ENCODE measurements at regions not wholly inside any gene's neighbourhood (a gene's known extent, or its start where the extent isn't known, plus 50 kb on each side); places are given as distances from the start of the nearest gene placed in this dataset.

GRCh38 chr6:80477591-80477990 lies 371.1 kb downstream of the BCKDHB start:
- no peak for TF ChIP-seq Cebpa-rat (IDR thresholded peaks at IDR 0.05)
- Histone ChIP-seq H3K27me3 (no peaks in the 10 kb centered on the region), H3K4me1 (peaks cover 0 to 4% (median 0%) of the 10 kb centered on the region in 10 experiments; a peak in 1 of 20 replicates), H3K9me3 (replicated peaks in 1 of 11) (no peaks in the 10 kb centered on the region), H3K4me2 (no peak overlapping the region), H3K4me3 (no peak overlapping the region), H3K9ac (no peak overlapping the region), H4K20me1 (no peaks in the 10 kb centered on the region), H3K27ac (no peak overlapping the region), H3K36me3 (no peaks in the 10 kb centered on the region)

GRCh38 chr6:80472271-80472670 lies 365.8 kb downstream of the BCKDHB start:
- Histone ChIP-seq H3K4me2 (no peak overlapping the region), H3K27me3 (no peaks in the 10 kb centered on the region), H3K36me3 (no peaks in the 10 kb centered on the region), H3K9ac (no peak overlapping the region), H4K20me1 (no peaks in the 10 kb centered on the region), H3K4me3 (no peak overlapping the region), H3K4me1 (peaks cover 0 to 4% (median 0%) of the 10 kb centered on the region in 10 experiments; a peak in 1 of 20 replicates), H3K27ac (no peak overlapping the region), H3K9me3 (replicated peaks in 1 of 11) (no peaks in the 10 kb centered on the region)
- TF ChIP-seq Cebpa-rat (IDR thresholded peaks at IDR 0.05) = no peak

- H3K4me1 ChIP-seq = no peaks in the 10 kb centered on the region
- no peak for TF ChIP-seq Cebpa-rat (IDR thresholded peaks at IDR 0.05)
- H3K9ac ChIP-seq = no peak overlapping the region
- no peak overlapping the region for H3K27ac ChIP-seq
- no peaks in the 10 kb centered on the region for H3K9me3 ChIP-seq (replicated peaks in 1 of 11)
- no peaks in the 10 kb centered on the region for H3K36me3 ChIP-seq
- no peaks in the 10 kb centered on the region for H4K20me1 ChIP-seq
- H3K27me3 ChIP-seq = no peaks in the 10 kb centered on the region
- no peak overlapping the region for H3K4me2 ChIP-seq
- no peak overlapping the region for H3K4me3 ChIP-seq
Observed at GRCh38 chr6:80469977-80470376, 363.5 kb downstream of the BCKDHB start.

GRCh38 chr6:80468398-80468797 lies 361.9 kb downstream of the BCKDHB start:
- H4K20me1 ChIP-seq = no peaks in the 10 kb centered on the region

GRCh38 chr6:80467408-80467807 lies 360.9 kb downstream of the BCKDHB start:
- H3K4me2 ChIP-seq = no peak overlapping the region
- H3K4me1 ChIP-seq = no peaks in the 10 kb centered on the region
- no peak overlapping the region for H3K27ac ChIP-seq
- no peaks in the 10 kb centered on the region for H4K20me1 ChIP-seq
- H3K27me3 ChIP-seq = no peaks in the 10 kb centered on the region
- no peaks in the 10 kb centered on the region for H3K36me3 ChIP-seq
- H3K4me3 ChIP-seq = no peak overlapping the region
- no peak for TF ChIP-seq Cebpa-rat (IDR thresholded peaks at IDR 0.05)
- no peak overlapping the region for H3K9ac ChIP-seq
- H3K9me3 ChIP-seq (replicated peaks in 1 of 11) = no peaks in the 10 kb centered on the region

More at GRCh38 chr6:80468398-80468797, 361.9 kb downstream of the BCKDHB start:
- no peaks in the 10 kb centered on the region for H3K27me3 ChIP-seq
- H3K27ac ChIP-seq = no peak overlapping the region
- H3K4me2 ChIP-seq = no peak overlapping the region
- no peaks in the 10 kb centered on the region for H3K4me1 ChIP-seq
- H3K36me3 ChIP-seq = no peaks in the 10 kb centered on the region
- no peaks in the 10 kb centered on the region for H3K9me3 ChIP-seq (replicated peaks in 1 of 11)
- H3K9ac ChIP-seq = no peak overlapping the region
- TF ChIP-seq Cebpa-rat (IDR thresholded peaks at IDR 0.05) = no peak
- no peak overlapping the region for H3K4me3 ChIP-seq

- Histone ChIP-seq H3K4me3 (no peak overlapping the region), H4K20me1 (no peaks in the 10 kb centered on the region), H3K9me3 (replicated peaks in 1 of 11) (no peaks in the 10 kb centered on the region), H3K4me2 (no peak overlapping the region), H3K27me3 (no peaks in the 10 kb centered on the region), H3K9ac (no peak overlapping the region), H3K4me1 (no peaks in the 10 kb centered on the region), H3K36me3 (no peaks in the 10 kb centered on the region), H3K27ac (no peak overlapping the region)
- no peak for TF ChIP-seq Cebpa-rat (IDR thresholded peaks at IDR 0.05)
Observed at GRCh38 chr6:80466981-80467380, 360.5 kb downstream of the BCKDHB start.

- Histone ChIP-seq H3K36me3 (no peaks in the 10 kb centered on the region), H3K9ac (no peak overlapping the region), H3K27me3 (no peaks in the 10 kb centered on the region), H3K4me1 (no peaks in the 10 kb centered on the region), H4K20me1 (no peaks in the 10 kb centered on the region), H3K4me2 (no peak overlapping the region), H3K4me3 (no peak overlapping the region), H3K9me3 (replicated peaks in 1 of 11) (no peaks in the 10 kb centered on the region), H3K27ac (no peak overlapping the region)
- TF ChIP-seq Cebpa-rat (IDR thresholded peaks at IDR 0.05) = no peak
Observed at GRCh38 chr6:80465513-80465912, 359.0 kb downstream of the BCKDHB start.

GRCh38 chr6:80464901-80465300 lies 358.4 kb downstream of the BCKDHB start:
- H3K4me1 ChIP-seq = no peaks in the 10 kb centered on the region
- H4K20me1 ChIP-seq = no peaks in the 10 kb centered on the region
- no peak for TF ChIP-seq Cebpa-rat (IDR thresholded peaks at IDR 0.05)
- H3K27ac ChIP-seq = no peak overlapping the region
- no peaks in the 10 kb centered on the region for H3K27me3 ChIP-seq
- H3K4me2 ChIP-seq = no peak overlapping the region
- no peak overlapping the region for H3K4me3 ChIP-seq
- no peak overlapping the region for H3K9ac ChIP-seq
- no peaks in the 10 kb centered on the region for H3K9me3 ChIP-seq (replicated peaks in 1 of 11)
- H3K36me3 ChIP-seq = no peaks in the 10 kb centered on the region

GRCh38 chr6:80463197-80463596 lies 356.7 kb downstream of the BCKDHB start:
- TF ChIP-seq Cebpa-rat (IDR thresholded peaks at IDR 0.05) = no peak
- H3K4me2 ChIP-seq = no peak overlapping the region
- no peaks in the 10 kb centered on the region for H4K20me1 ChIP-seq
- no peaks in the 10 kb centered on the region for H3K4me1 ChIP-seq
- no peak overlapping the region for H3K27ac ChIP-seq
- H3K27me3 ChIP-seq = no peaks in the 10 kb centered on the region
- H3K36me3 ChIP-seq = no peaks in the 10 kb centered on the region
- no peaks in the 10 kb centered on the region for H3K9me3 ChIP-seq (replicated peaks in 1 of 11)
- H3K4me3 ChIP-seq = no peak overlapping the region
- H3K9ac ChIP-seq = no peak overlapping the region

- TF ChIP-seq Cebpa-rat (IDR thresholded peaks at IDR 0.05) = no peak
- H3K27me3 ChIP-seq = no peaks in the 10 kb centered on the region
- H3K4me1 ChIP-seq = peaks cover 0 to 6% (median 0%) of the 10 kb centered on the region in 10 experiments; a peak in 3 of 20 replicates
- H3K27ac ChIP-seq = no peak overlapping the region
- H3K9ac ChIP-seq = no peak overlapping the region
- no peaks in the 10 kb centered on the region for H3K9me3 ChIP-seq (replicated peaks in 1 of 11)
- H3K4me2 ChIP-seq = no peak overlapping the region
- H3K36me3 ChIP-seq = no peaks in the 10 kb centered on the region
- no peaks in the 10 kb centered on the region for H4K20me1 ChIP-seq
- no peak overlapping the region for H3K4me3 ChIP-seq
Observed at GRCh38 chr6:80460257-80460865, 353.9 kb downstream of the BCKDHB start.
